SK-N-SH treated with all-trans-retinoic acid at 6 μM for 48 hours (cell line): ENCODE measurements at regions not wholly inside any gene's neighbourhood (a gene's known extent, or its start where the extent isn't known, plus 50 kb on each side); places are given as distances from the start of the nearest gene placed in this dataset.

ENCODE experiments used
- ARNTL ChIP-seq: fragments of 450-650 bp; formaldehyde crosslinking; IDR thresholded peaks from 2 replicates; pipeline ENCODE4 v1.5.0; 2020; ENCODE audit warnings: low read depth, mild to moderate bottlenecking, moderate library complexity, borderline replicate concordance
- TCF4 ChIP-seq: fragments of 250-450 bp; sonication (Bioruptor Pico); IDR thresholded peaks from 2 replicates; pipeline ENCODE4 v1.8.0; 2021; ENCODE audit warnings: mild to moderate bottlenecking, moderate library complexity, borderline replicate concordance
- ZC3H10 ChIP-seq: fragments of 250-450 bp; sonication (Bioruptor Pico); IDR thresholded peaks from 2 replicates; pipeline ENCODE4 v1.5.1; 2021; ENCODE audit warnings: mild to moderate bottlenecking, moderate library complexity
- ZFP30 ChIP-seq: fragments of 450-650 bp; formaldehyde crosslinking; IDR thresholded peaks from 2 replicates; pipeline ENCODE4 v1.5.0; 2022; ENCODE audit warnings: mild to moderate bottlenecking, moderate library complexity
- ZNF70 ChIP-seq: fragments of 450-650 bp; formaldehyde crosslinking; IDR thresholded peaks from 2 replicates; pipeline ENCODE4 v1.5.0; 2020; ENCODE audit warnings: mild to moderate bottlenecking, moderate library complexity
- TF ChIP-seq, protein P1 (sequence below): fragments of 250-450 bp; sonication (Bioruptor Pico); IDR thresholded peaks from 2 replicates; pipeline ENCODE4 v1.5.1; 2020; ENCODE audit warnings: low read depth, mild to moderate bottlenecking, moderate library complexity
- TF ChIP-seq, protein P2 (sequence below): fragments of 250-450 bp; sonication (Bioruptor Pico); IDR thresholded peaks from 2 replicates; pipeline ENCODE4 v1.5.1; 2021; ENCODE audit warnings: mild to moderate bottlenecking, moderate library complexity

DNA sequence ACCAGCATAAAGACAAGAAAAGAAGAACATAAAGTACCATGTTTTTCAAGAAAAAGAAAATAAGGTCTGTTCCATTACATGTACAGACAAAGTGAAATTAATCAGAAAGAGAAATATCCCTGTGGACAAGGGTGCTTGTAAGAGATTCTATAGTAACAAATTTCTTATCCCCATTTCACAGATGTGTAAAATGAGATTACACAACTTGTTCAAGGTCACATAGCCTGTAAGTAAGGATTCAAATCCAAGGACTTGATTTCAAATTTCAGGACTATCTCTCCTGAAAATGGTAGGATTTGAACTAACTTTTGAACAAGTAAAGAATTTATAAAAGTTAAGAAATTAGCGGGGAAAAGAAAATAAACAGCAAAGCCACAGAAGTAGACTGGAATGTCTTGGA lies 248.2 kb upstream of the SLC39A10 start:
- TF ChIP-seq, protein P1, sequence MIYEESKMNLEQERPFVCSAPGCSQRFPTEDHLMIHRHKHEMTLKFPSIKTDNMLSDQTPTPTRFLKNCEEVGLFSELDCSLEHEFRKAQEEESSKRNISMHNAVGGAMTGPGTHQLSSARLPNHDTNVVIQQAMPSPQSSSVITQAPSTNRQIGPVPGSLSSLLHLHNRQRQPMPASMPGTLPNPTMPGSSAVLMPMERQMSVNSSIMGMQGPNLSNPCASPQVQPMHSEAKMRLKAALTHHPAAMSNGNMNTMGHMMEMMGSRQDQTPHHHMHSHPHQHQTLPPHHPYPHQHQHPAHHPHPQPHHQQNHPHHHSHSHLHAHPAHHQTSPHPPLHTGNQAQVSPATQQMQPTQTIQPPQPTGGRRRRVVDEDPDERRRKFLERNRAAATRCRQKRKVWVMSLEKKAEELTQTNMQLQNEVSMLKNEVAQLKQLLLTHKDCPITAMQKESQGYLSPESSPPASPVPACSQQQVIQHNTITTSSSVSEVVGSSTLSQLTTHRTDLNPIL (CRISPR knock-in tag): no peak
- no peak for TF ChIP-seq ARNTL (CRISPR knock-in tag)
- no peak for TF ChIP-seq TCF4 (CRISPR knock-in tag)
- no peak for TF ChIP-seq ZFP30 (CRISPR knock-in tag)
- TF ChIP-seq, protein P2, sequence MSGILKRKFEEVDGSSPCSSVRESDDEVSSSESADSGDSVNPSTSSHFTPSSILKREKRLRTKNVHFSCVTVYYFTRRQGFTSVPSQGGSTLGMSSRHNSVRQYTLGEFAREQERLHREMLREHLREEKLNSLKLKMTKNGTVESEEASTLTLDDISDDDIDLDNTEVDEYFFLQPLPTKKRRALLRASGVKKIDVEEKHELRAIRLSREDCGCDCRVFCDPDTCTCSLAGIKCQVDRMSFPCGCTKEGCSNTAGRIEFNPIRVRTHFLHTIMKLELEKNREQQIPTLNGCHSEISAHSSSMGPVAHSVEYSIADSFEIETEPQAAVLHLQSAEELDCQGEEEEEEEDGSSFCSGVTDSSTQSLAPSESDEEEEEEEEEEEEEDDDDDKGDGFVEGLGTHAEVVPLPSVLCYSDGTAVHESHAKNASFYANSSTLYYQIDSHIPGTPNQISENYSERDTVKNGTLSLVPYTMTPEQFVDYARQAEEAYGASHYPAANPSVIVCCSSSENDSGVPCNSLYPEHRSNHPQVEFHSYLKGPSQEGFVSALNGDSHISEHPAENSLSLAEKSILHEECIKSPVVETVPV (CRISPR knock-in tag): no peak
- TF ChIP-seq ZC3H10: no peak
- no peak for TF ChIP-seq ZNF70 (CRISPR knock-in tag)
